ENCODE measurements at regions not wholly inside any gene's neighbourhood (a gene's known extent, or its start where the extent isn't known, plus 50 kb on each side); places are given as distances from the start of the nearest gene placed in this dataset.
"Not testable (repeated sequence)": the region's sequence is repeated elsewhere in the genome, so short reads cannot be mapped to it uniquely, and the experiment has no call there.

DNA sequence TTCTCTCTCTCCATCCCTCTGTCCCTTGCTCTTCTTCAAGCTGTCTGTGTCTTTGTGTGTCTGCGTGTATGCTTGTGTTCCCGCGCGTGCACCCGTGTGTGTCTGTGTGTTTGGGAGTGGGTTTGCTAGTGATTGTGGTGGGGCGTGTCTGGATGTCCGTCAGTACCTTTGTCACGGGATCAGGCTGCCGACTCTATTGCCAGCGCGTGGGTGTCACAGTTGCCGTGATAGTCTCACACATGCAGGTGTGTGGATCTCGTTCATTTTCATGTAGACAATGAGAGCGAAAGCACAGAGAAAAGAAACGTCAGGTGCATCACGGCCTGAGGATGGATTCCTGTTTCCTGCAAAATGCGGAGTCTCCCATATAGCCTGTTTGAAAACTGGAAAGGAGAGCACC lies 1848.8 kb upstream of the DEFB115 start:
- TF ChIP-seq, protein P1, sequence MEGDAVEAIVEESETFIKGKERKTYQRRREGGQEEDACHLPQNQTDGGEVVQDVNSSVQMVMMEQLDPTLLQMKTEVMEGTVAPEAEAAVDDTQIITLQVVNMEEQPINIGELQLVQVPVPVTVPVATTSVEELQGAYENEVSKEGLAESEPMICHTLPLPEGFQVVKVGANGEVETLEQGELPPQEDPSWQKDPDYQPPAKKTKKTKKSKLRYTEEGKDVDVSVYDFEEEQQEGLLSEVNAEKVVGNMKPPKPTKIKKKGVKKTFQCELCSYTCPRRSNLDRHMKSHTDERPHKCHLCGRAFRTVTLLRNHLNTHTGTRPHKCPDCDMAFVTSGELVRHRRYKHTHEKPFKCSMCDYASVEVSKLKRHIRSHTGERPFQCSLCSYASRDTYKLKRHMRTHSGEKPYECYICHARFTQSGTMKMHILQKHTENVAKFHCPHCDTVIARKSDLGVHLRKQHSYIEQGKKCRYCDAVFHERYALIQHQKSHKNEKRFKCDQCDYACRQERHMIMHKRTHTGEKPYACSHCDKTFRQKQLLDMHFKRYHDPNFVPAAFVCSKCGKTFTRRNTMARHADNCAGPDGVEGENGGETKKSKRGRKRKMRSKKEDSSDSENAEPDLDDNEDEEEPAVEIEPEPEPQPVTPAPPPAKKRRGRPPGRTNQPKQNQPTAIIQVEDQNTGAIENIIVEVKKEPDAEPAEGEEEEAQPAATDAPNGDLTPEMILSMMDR (IDR thresholded peaks at IDR 0.05; ENCODE audit: insufficient read depth, low read length) = not testable (repeated sequence)
- not testable (repeated sequence) for TF ChIP-seq POLR2AphosphoS5, GABPA (IDR thresholded peaks at IDR 0.05; ENCODE audit: low read depth)

Data from HL-60 (cell line).